HL-60/S4 (cell line): ENCODE measurements at regions not wholly inside any gene's neighbourhood (a gene's known extent, or its start where the extent isn't known, plus 50 kb on each side); places are given as distances from the start of the nearest gene placed in this dataset.
"Not testable (repeated sequence)": the region's sequence is repeated elsewhere in the genome, so short reads cannot be mapped to it uniquely, and the experiment has no call there.

Experiments used
- in situ Hi-C: fragments of 300-500 bp; cut with MboI; formaldehyde crosslinking; loops from 2 replicates; pipeline ENCODE4 v1.14.3; 2022; ENCODE audit warnings: low sequenced_read_pairs

DNA sequence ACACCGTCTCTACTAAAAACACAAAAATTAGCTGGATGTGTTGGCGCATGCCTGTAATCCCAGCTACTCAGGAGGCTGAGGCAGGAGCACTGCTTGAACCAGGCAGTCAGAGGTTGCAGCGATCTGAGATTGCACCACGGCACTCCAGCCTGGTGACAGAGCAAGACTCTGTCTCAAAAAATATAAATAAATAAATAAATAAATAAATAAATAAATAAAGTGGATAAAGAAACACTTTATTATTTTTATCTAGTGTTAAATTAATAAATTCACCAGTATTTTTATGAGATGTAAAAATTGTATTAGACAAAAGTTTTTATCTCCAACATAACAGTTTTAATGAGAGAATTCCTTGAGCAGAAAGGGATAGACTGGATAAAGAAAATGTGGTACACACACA lies 839.3 kb downstream of the DIAPH3 start:
- in situ Hi-C loops, result not testable (repeated sequence)

DNA sequence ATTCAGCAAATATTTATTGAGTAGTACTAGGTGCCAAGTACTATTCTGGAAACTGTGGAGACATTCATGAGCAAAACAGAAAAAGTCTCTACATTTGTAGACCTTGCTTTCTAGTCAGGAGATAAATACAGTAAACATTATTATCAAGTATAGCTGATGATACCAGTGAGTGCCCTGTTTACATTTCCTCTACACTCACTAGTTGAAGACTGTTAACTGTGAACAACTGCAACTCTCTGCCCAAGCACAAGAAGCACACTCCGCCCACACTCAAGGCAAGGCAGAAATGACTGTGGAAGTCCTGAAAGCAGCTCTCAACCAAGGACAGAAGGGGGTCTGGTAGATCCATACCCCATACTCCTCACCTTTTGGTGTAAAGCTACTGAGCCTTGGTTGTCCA lies 837.0 kb downstream of the DIAPH3 start:
- in situ Hi-C loops, result no loop called here

DNA sequence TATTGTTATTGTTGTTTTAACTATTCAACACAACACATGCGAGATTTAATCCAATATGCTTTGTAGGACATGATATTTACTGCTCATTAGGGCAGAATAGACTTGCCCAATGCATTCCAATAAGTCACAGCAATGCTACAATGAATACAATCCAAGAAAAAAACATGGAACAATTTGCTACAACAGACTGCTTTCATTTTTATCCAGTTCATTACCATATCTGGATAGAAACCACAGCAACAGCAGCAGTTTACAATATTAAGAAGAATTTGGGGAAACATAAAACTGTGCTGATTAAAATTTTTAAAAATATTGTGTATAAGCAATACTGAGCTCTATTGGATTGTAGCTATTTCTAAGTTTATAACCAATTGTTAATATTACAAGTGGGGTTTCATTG lies 833.0 kb downstream of the DIAPH3 start:
- in situ Hi-C loops, result no loop called here

DNA sequence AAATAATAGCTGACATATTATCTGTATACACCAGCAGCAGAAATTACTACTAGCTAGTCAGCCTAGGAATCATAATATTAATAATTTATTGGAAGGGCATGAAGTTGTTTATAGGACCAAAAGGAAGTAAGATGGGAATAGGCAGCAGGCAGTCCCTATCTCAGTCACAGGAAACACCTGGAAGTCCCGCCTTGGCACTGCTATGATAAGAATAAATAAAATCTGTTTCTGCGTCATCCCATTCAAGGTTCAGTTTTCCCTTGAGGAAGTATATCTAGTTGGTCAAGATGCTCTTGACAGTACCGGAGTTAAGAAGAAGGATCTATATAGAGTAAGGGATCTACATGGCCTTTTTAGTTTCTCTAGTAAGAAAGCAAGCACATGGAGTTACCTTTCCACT lies 830.8 kb downstream of the DIAPH3 start:
- in situ Hi-C loops, result no loop called here

DNA sequence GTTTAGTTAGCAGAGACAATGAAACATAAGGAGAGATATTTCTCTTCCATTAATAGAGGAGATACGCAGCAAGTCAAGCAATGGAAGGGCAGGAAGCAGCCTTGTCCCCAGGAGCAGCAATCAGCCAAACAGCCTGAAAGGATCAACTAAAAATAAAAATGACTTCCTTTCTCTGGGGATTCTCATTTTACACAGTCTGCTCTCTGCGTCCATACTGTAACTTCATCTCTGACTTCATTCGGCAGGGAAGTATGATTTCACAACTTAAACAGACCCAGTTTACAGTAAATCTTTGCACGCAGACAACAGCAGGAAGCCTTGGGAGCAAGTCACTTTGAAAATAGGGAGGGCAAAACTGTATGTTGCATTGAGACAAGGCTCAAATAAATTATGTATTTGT lies 826.7 kb downstream of the DIAPH3 start:
- in situ Hi-C loops, result no loop called here

DNA sequence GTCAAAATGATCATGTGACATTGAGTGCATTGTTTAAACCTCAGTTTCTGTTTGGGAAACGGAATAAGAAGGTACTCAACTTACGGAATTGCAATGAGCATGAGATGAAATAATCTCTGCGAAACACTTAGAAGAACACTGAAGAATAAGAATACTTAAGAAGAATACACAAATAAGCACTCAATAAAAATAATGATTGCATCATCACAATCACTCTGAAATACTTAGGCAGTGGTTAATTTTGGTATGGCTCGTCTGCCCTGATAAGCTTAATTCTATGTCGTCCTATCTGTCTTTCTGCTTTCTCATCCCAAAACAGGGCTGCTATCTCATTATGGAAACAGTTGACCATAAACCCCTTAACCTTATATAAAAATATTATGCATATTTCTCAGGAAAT lies 823.6 kb downstream of the DIAPH3 start:
- in situ Hi-C loops, result no loop called here

DNA sequence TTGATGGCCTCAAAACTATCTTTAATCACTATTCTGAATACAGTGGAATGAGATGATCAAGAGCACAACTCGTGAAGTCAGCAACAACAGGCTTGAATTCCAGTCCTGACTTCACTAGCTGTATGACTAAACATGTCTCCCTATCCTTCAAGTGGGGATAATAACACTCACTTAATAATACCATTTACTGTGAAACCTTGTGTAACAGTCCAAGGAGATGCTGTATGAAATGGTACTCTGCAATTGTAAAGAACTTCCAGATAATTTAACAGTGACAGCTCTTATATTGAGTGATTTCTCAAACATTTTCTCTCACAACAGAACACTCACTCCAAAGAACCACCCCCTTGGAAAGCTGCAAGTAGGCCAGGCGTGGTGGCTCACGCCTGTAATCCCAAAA lies 823.1 kb downstream of the DIAPH3 start:
- in situ Hi-C loops, result no loop called here

DNA sequence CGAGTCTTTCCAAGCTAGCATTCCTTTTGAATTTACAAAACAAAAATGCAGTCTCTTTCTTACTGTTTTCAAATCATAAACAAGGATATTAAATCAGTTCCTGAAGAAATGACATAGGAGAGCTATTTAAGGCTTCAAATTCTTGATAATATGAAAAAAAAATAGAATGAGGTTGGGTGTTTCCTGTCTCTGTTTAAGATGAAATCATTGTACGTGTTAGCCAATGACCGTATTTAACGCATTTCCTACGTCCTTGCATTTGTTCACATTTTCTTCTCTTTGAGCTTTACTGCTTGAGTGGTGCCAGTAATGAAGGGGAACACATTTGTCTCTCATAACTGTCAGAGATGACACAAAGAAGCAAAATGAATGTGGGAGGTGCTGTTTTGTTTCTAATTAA lies 821.3 kb downstream of the DIAPH3 start:
- in situ Hi-C loops, result no loop called here

DNA sequence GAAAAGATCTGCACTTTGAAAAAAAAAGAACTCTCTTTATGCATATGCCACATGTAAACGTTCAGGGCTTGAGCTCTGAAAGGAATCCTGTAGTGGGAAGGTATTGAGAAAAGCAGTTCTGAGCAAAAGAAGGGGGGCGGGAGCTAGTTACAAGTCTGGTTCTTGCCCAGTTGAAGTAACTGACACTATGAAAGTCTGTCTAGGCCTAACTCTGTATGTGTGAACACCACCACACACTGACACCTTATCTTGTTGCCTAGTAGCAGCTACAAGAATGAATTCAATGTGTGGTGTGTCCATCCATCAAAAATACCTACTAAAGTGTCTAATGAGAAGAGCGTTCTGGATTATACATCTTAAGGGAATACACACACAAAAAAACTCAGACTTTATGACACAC lies 820.6 kb downstream of the DIAPH3 start:
- in situ Hi-C loops, result no loop called here

DNA sequence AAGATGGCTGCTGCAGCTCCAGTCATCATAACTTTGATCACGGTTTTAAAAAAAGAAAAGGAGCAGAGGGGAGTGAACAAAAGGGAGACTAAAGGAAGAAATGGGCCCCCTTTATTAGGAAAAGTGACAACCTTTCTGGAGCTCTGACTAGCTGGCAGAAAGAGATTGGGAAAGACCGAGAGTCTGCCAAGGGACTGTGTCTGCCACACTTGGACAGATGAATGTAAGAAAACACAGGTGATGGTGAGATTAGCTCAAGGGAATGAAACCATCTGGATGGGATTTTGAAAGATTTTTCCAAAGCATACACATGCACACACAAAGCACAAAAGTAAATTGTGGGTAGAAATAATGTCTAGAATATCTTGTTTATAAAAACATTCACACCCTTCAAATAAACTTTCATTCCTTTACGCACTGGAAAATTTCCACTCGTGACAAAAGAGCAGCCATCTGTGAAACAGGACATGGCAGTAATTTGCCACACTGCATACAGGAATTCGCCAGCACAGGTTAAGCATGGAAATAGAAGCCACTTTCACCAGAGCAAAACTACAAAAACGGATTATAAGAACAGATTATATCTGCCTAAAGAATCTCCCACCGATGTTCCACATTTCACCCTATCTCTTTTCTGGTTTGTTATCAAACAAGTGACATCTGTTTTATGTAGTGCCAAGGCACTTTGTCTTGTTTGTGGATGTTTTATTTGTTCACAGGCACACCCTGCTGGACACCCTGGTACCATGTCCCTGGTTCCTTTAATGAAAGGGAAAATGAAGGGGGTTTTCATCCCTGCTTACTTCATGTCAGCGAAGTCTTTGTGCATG lies 819.5 kb downstream of the DIAPH3 start:
- in situ Hi-C loops, result no loop called here

DNA sequence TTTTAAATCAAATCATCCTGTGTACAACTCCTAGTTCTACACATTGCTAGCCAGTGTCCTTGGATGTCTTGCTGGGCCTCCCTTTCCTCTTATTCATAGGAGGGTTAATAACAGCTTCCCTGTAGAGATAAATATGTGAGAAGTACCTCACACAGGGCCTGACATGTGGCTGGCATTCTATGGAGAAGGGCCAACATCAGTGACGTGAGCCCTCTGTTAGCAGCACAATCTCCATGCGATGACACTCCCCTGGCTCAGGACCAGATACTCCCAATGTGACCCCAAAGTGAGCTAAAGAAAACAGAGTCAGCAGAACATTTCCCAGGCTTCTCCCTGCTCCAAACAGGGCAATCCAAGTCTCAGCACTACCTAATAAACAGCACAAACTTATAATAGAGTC lies 818.4 kb downstream of the DIAPH3 start:
- in situ Hi-C loops, result no loop called here

DNA sequence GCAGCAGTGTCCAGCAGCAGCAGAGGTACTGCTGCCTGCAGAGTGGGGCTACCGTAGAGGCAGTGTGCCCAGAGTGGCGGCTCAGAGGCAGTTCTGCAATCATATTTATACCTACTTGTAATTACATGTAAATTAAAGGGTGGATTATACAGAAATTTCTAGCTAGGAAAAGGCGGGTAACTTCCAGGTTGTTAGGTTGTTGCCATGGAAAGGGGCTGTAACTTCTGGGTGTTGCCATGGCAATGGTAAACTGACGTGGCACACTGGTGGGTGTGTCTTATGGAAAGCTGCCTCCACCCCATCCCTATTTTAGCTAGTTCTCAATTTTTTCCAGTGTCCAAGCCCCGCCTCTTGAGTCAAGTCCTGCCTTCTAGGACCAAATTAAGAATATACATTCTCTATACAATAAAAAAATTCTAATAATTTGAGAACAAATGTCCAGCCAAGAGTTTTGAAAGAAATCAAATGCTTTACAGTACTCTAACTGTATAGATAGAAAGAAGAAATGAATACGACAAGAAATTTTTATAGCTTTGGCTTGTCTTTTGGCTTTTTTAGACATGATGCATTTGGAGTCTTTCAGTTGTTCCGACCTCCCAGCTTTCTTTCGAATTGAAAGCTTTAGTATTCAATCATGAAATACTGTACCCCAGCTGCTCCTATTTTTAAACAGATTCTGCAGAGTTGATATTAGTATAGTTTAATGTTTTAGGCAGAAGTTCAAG lies 816.6 kb downstream of the DIAPH3 start:
- in situ Hi-C loops, result no loop called here

DNA sequence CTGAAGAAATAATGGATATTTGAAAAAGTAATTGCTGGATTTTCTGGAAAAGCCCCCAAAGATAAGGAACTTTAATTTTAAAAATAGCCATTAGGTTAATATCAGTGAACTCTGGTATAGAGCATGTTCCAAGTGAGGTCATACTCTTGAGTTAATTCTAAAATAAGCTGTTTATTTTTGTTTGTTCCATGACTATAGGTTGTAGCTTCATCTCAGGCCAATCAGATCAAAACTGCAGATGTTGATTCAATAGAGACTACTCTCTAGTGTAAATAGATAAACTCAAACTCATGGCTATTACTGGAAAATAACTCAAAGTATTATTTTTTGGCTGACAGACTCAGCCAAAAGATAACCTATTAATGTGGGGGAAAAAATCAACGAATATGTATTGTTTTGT lies 815.1 kb downstream of the DIAPH3 start:
- in situ Hi-C loops, result no loop called here

DNA sequence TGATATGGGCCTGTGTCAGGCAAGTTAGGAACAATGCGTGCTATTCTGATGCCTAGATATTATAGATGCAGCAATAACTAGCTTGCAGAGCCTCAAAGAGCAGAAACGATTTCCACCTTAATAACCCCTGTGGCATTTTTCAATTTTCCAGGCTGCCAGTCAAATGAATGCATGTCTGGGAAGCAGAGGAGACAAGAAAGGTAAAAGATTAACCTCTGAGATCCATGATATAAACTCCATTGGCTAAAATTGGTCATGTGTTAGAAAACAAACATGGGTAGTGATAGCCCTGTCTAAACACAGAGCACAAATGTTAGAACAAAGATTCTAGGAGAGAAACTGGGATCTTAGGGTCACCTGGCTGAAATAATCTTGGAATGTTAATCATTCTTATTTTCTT lies 811.1 kb downstream of the DIAPH3 start:
- in situ Hi-C loops, result no loop called here

DNA sequence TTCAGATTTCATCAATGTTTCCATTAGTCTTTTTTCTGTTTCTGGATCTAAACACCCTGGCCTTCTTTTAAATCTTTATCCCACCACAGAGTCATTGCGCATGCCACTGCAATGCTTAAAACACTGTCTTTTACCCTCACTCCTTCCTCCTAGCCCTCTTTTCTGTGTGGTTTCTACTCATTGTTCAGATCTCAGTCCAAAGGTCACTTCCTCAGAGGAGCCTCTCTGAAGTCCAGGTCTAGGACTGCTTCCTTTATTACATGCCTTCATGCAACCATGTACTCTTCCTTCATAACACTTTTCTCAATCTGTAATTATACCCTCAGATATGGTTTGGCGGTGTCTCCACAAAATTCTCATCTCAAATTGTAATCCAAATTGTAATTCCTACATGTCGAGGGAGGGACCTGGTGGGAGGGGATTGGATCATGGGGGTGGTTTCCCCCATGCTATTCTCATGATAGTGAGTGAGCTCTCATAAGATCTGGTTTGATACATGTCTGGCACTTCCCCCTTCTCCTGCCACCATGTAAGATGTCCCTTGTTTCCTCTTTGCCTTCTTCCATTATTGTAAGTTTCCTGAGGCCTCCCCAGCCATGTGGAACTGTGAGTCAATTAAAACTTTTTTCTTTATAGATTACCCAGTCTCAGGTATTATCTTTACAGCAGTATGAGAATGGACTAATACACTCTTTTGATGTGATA lies 808.9 kb downstream of the DIAPH3 start:
- in situ Hi-C loops, result no loop called here

DNA sequence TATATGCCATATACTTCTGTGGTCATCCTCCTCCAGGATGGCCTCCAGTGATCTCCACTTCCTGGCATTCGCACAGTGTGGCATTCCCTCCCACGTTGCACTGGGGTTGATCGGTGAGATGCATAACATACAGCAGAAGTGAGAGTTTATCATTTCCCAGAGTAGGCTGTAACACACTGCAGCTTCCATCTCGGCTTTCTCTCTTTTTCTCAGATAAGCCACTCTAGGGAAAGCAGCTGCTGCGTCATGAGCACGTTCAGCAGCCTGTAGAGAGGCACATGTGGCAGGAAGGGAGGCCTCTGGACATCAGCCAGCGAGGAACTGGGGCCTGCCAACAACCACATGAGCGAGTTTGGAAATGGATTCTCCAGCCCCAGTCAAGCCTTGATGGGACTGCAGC lies 807.1 kb downstream of the DIAPH3 start:
- in situ Hi-C loops, result no loop called here

DNA sequence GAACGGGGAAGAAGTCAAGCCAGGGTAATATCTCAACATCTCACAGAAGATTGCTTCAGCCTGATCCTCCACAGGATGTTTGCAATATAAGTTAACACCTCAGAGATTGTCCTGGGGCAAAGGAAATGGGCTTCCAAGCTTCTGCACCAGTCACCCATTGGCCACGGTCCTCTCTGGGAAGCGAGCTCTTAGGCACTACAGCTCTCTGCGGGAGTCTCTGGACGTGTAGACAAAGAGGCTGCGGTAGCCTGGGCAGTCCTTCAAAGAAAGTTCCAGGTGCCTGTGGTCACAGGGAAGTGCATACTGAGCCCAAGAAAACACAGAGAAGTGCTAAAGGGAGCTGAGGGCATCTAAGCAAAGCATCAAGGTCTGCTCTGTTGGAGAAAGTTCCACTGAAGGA lies 805.7 kb downstream of the DIAPH3 start:
- in situ Hi-C loops, result no loop called here

DNA sequence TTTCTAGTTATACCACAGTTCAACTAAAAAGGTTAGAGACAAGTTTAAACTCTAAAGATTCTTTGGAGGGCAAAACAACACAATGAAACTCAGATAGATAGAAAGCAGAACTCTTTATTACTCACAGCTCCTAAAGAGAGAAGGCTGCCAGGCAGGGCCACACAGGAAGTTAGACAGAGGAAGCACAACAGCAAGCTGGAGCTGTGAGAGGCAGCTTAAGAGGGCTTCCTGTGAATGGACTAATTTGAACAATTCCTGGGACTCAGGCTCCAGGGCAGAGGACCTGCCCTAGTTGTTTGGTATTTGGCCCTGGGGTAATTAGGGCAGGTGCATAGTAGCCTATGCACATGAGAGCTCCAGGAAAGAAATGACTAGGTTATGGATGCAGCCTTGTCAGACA lies 803.6 kb downstream of the DIAPH3 start:
- in situ Hi-C loops, result no loop called here

DNA sequence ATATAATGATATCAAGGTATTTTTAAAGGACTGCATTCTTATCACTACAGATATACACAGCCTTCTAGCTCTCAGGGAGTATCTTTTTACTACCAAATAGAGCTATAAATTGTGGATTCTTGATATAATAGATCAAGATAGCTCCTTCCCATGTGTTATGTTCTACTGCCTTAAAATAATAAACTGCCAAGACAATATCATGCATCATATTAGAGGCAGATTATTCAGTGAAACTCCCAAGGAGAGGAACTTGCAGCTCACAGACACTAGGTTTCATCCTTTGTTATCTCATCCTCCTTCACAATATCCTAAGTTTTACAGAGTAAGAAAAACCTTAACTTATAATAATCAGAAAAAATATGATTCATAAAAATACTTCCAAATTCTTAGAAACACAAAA lies 802.8 kb downstream of the DIAPH3 start:
- in situ Hi-C loops, result no loop called here

DNA sequence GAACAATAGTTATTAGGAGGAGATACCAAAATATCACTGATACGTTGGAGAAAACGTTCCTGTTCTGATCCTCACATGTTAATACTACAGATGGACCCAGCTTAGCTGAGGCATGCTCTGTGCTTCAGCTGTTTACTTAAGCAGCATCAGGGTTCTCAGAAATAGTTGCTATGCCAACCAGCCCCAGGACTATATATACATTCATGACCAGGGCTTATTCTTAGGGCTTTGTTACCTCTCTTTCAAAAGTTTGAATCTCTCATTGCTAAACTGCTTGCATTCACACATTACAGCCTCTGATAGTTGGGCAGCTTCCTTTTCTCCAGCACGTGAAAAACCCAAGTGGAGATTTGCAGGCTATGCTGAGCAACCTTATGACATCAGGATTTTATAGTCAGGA lies 800.4 kb downstream of the DIAPH3 start:
- in situ Hi-C loops, result no loop called here

DNA sequence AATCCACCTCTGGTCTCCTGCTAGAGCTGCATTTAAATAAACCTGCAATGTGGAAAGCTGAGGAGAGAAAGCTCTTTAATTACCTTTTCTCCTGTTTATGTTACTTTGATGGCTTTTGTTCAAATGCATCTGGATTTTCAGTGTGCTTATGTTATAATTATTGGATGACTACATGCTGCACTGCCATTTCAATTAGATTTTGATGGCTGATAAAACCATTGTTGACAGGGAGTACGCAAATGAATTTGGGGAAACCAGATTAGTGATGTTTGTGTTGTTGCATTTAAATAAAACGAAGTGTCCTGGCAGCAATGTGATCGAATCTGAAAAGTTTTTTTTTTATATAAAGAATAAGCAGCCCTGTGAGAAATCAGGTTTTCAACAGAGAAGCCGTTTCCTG lies 799.8 kb downstream of the DIAPH3 start:
- in situ Hi-C loops, result no loop called here

DNA sequence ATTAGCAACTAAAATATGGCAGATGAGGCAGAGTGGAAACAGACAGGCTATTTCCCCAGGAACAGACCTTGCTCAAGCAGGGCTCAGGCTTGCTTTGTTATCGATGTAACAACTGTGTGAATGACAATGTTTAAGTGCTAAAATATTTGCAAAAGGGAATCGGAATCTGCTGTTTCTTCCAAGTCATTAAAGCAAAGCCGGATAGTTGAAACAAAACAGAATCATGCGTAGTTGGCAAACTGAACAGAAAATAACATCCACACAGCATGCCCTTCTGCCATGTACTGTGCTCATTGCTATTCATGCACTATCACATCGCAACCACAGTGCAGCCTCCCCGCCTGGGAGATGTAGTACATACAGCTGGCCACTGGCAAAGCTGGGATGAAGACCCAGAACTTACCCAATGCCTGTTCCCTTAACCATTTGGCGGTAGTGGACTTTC lies 799.1 kb downstream of the DIAPH3 start:
- in situ Hi-C loops, result no loop called here
